ENCODE measurements at regions not wholly inside any gene's neighbourhood (a gene's known extent, or its start where the extent isn't known, plus 50 kb on each side); places are given as distances from the start of the nearest gene placed in this dataset.

DNA sequence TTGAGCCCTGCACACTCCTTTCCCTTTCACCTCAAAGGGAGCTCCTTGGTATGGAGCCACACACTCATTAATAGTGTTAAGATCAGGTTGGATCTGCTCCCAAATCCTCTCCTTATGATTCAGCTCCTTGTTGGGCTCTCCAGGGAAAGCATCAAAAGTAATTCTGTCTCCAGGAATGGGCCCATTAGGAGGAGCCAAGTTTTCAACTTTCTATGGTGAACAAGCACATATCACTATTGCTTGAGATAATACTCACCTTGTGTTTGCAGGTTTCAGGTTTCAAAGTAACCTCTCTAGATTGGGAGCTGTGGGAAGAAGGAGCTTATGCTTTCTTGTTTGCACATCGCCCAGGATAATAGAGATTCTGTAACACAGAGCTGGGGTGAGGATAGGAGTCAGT lies 164.8 kb downstream of the TNFSF18 start:
- H3K9me3 ChIP-seq (ENCODE audit: control insufficient read depth, low read depth, low read length) = no peaks in the 10 kb centered on the region
- H3K27me3 ChIP-seq (ENCODE audit: insufficient read depth, low read length) = no peaks in the 10 kb centered on the region
- no peak overlapping the region for H3K18ac ChIP-seq (ENCODE audit: insufficient read length, low read depth, low read length)
- H3K27me3 Mint-ChIP-seq (ENCODE audit: low read depth) = no peaks in the 10 kb centered on the region
- no peak overlapping the region for H2BK15ac ChIP-seq (ENCODE audit: low read depth, low read length)
- H3K9me3 Mint-ChIP-seq = no peaks in the 10 kb centered on the region
- no peak overlapping the region for H3K4me2 ChIP-seq (ENCODE audit: insufficient read depth, insufficient read length, low read length)
- H2BK20ac ChIP-seq (ENCODE audit: low read depth, low read length, poor library complexity, severe bottlenecking) = no peak overlapping the region
- no peak overlapping the region for H4K8ac ChIP-seq (replicated peaks; ENCODE audit: insufficient read length, low read depth, low read length)
- DNase-seq = no peak
- no peak overlapping the region for H3T11ph ChIP-seq (ENCODE audit: low read length)
- H2BK5ac ChIP-seq (ENCODE audit: insufficient read length, low read length) = no peak overlapping the region
- no peak overlapping the region for H3K14ac ChIP-seq (ENCODE audit: insufficient read depth, low read length)
- no peak overlapping the region for H3K23ac ChIP-seq (ENCODE audit: insufficient read length, low read depth, low read length)
- H4K5ac ChIP-seq (ENCODE audit: insufficient read length, low read depth, low read length) = no peak overlapping the region
- no peak overlapping the region for H2AK5ac ChIP-seq (ENCODE audit: insufficient read length, low read length)
- no peak overlapping the region for H3K4ac ChIP-seq (ENCODE audit: low read depth, low read length)
- H3K23me2 ChIP-seq (ENCODE audit: insufficient read length, low read depth, low read length, poor library complexity, severe bottlenecking) = no peaks in the 10 kb centered on the region
- TF ChIP-seq, protein P1, sequence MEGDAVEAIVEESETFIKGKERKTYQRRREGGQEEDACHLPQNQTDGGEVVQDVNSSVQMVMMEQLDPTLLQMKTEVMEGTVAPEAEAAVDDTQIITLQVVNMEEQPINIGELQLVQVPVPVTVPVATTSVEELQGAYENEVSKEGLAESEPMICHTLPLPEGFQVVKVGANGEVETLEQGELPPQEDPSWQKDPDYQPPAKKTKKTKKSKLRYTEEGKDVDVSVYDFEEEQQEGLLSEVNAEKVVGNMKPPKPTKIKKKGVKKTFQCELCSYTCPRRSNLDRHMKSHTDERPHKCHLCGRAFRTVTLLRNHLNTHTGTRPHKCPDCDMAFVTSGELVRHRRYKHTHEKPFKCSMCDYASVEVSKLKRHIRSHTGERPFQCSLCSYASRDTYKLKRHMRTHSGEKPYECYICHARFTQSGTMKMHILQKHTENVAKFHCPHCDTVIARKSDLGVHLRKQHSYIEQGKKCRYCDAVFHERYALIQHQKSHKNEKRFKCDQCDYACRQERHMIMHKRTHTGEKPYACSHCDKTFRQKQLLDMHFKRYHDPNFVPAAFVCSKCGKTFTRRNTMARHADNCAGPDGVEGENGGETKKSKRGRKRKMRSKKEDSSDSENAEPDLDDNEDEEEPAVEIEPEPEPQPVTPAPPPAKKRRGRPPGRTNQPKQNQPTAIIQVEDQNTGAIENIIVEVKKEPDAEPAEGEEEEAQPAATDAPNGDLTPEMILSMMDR (conservative IDR thresholded peaks at IDR 0.05) = no peak
- H3K27ac ChIP-seq (ENCODE audit: insufficient read length, low read depth, low read length) = no peak overlapping the region
- no peaks in the 10 kb centered on the region for H4K20me1 ChIP-seq (ENCODE audit: control insufficient read depth, insufficient read depth, insufficient read length)
- H3K4me1 Mint-ChIP-seq = peaks cover 10 to 11% of the 10 kb centered on the region in 2 experiments
- no peaks in the 10 kb centered on the region for H3K79me1 ChIP-seq (ENCODE audit: insufficient read depth, low read depth, low read length, poor library complexity, severe bottlenecking)
- no peaks in the 10 kb centered on the region for H3K79me2 ChIP-seq (ENCODE audit: insufficient read depth, low read length)
- no peaks in the 10 kb centered on the region; the same call in 1 of the 2 replicates for H3K4me1 ChIP-seq (ENCODE audit: insufficient read depth, low read length)
- H4K91ac ChIP-seq (ENCODE audit: insufficient read length, low read depth, low read length) = no peak overlapping the region
- no peaks in the 10 kb centered on the region; a peak in 1 of 7 replicates for H3K36me3 Mint-ChIP-seq (ENCODE audit: insufficient read depth in 1 of 3, low read depth in 3 of 3)
- no peak overlapping the region for H2BK120ac ChIP-seq (ENCODE audit: low read depth, low read length, poor library complexity, severe bottlenecking)
- no peak overlapping the region for H2BK12ac ChIP-seq (ENCODE audit: insufficient read length, low read depth, low read length)
- H3K4me3 Mint-ChIP-seq = no peak overlapping the region
- H3K27ac Mint-ChIP-seq = no peak overlapping the region
- no peak overlapping the region for H3K56ac ChIP-seq (ENCODE audit: insufficient read length, low read depth, low read length)
- no peak overlapping the region for H3K9ac ChIP-seq (ENCODE audit: extremely low read depth, insufficient read length, low read length)
- H2AFZ ChIP-seq (ENCODE audit: low read length) = no peak overlapping the region
- no CpG with 5 or more reads among the region's 1 CpG for WGBS (ENCODE audit: extremely low coverage, insufficient read length, low lambda C conversion rate)

Data from H9 (cell line).